ENCODE measurements at regions not wholly inside any gene's neighbourhood (a gene's known extent, or its start where the extent isn't known, plus 50 kb on each side); places are given as distances from the start of the nearest gene placed in this dataset.

- Mint-ChIP-seq H3K9me3 (no peaks in the 10 kb centered on the region), H3K36me3 (ENCODE audit: low read depth) (no peaks in the 10 kb centered on the region), H3K4me3 (no peak overlapping the region), H3K27me3 (no peaks in the 10 kb centered on the region), H3K4me1 (no peaks in the 10 kb centered on the region), H3K27ac (no peak overlapping the region)
- intact Hi-C loops (cut with micrococcal nuclease): no loop called here
- DNase-seq: no peak
These were observed 157.6 kb upstream of the KLF4 start for GRCh38 chr9:107647141-107647540.

GRCh38 chr9:107645464-107645833 lies 155.9 kb upstream of the KLF4 start:
- H3K4me1 Mint-ChIP-seq: no peaks in the 10 kb centered on the region
- H3K27ac Mint-ChIP-seq: no peak overlapping the region
- H3K27me3 Mint-ChIP-seq: peaks cover 2% of the 10 kb centered on the region
- no peak overlapping the region for H3K4me3 Mint-ChIP-seq
- H3K9me3 Mint-ChIP-seq: no peaks in the 10 kb centered on the region
- intact Hi-C loops (cut with micrococcal nuclease): no loop called here
- DNase-seq: no peak
- no peaks in the 10 kb centered on the region for H3K36me3 Mint-ChIP-seq (ENCODE audit: low read depth)

- no peak for DNase-seq
- Mint-ChIP-seq H3K4me1 (no peaks in the 10 kb centered on the region), H3K4me3 (no peak overlapping the region), H3K36me3 (ENCODE audit: low read depth) (no peaks in the 10 kb centered on the region), H3K9me3 (no peaks in the 10 kb centered on the region), H3K27ac (no peak overlapping the region), H3K27me3 (peaks cover 5% of the 10 kb centered on the region)
- intact Hi-C loops (cut with micrococcal nuclease): no loop called here
These were observed 155.3 kb upstream of the KLF4 start for GRCh38 chr9:107644733-107645463.

GRCh38 chr9:107639426-107639825 lies 149.9 kb upstream of the KLF4 start:
- no peak for DNase-seq
- Mint-ChIP-seq H3K9me3 (no peaks in the 10 kb centered on the region), H3K4me1 (no peaks in the 10 kb centered on the region), H3K27ac (no peak overlapping the region), H3K27me3 (peaks cover 34% of the 10 kb centered on the region), H3K36me3 (ENCODE audit: low read depth) (no peaks in the 10 kb centered on the region), H3K4me3 (no peak overlapping the region)
- intact Hi-C loops (cut with micrococcal nuclease): no loop called here

- intact Hi-C loops (cut with micrococcal nuclease): no loop called here
- no peaks in the 10 kb centered on the region for H3K4me1 Mint-ChIP-seq
- H3K9me3 Mint-ChIP-seq: no peaks in the 10 kb centered on the region
- H3K4me3 Mint-ChIP-seq: peak overlapping the region; percentile 60
- no peak for DNase-seq
- H3K27me3 Mint-ChIP-seq: peaks cover 34% of the 10 kb centered on the region
- H3K27ac Mint-ChIP-seq: no peak overlapping the region
- H3K36me3 Mint-ChIP-seq (ENCODE audit: low read depth): no peaks in the 10 kb centered on the region
These were observed 149.1 kb upstream of the KLF4 start for GRCh38 chr9:107638521-107639310.

- intact Hi-C loops (cut with micrococcal nuclease): no loop called here
- Mint-ChIP-seq H3K36me3 (ENCODE audit: low read depth) (no peaks in the 10 kb centered on the region), H3K27ac (no peak overlapping the region), H3K9me3 (no peaks in the 10 kb centered on the region), H3K27me3 (peaks cover 34% of the 10 kb centered on the region), H3K4me3 (peak overlapping the region; percentile 60), H3K4me1 (no peaks in the 10 kb centered on the region)
- peak; percentile 54 for DNase-seq
These were observed 148.2 kb upstream of the KLF4 start for GRCh38 chr9:107637421-107638420.

- H3K4me1 Mint-ChIP-seq: no peaks in the 10 kb centered on the region
- intact Hi-C loops (cut with micrococcal nuclease): no loop called here
- no peak for DNase-seq
- H3K27me3 Mint-ChIP-seq: peaks cover 36% of the 10 kb centered on the region
- H3K9me3 Mint-ChIP-seq: no peaks in the 10 kb centered on the region
- H3K36me3 Mint-ChIP-seq (ENCODE audit: low read depth): no peaks in the 10 kb centered on the region
- H3K27ac Mint-ChIP-seq: no peak overlapping the region
- no peak overlapping the region for H3K4me3 Mint-ChIP-seq
These were observed 147.2 kb upstream of the KLF4 start for GRCh38 chr9:107636571-107637381.

GRCh38 chr9:107635803-107636174 lies 146.2 kb upstream of the KLF4 start:
- intact Hi-C loops (cut with micrococcal nuclease): no loop called here
- Mint-ChIP-seq H3K4me1 (no peaks in the 10 kb centered on the region), H3K27ac (no peak overlapping the region), H3K27me3 (peaks cover 36% of the 10 kb centered on the region), H3K9me3 (no peaks in the 10 kb centered on the region), H3K36me3 (ENCODE audit: low read depth) (no peaks in the 10 kb centered on the region), H3K4me3 (no peak overlapping the region)
- DNase-seq: no peak

- Mint-ChIP-seq H3K36me3 (ENCODE audit: low read depth) (no peaks in the 10 kb centered on the region), H3K9me3 (no peaks in the 10 kb centered on the region), H3K27me3 (peaks cover 33% of the 10 kb centered on the region), H3K27ac (no peak overlapping the region), H3K4me1 (no peaks in the 10 kb centered on the region), H3K4me3 (no peak overlapping the region)
- intact Hi-C loops (cut with micrococcal nuclease): no loop called here
- no peak for DNase-seq
These were observed 145.7 kb upstream of the KLF4 start for GRCh38 chr9:107635101-107635802.

- intact Hi-C loops (cut with micrococcal nuclease): no loop called here
These were observed 143.8 kb upstream of the KLF4 start for GRCh38 chr9:107633406-107633805.

GRCh38 chr9:107632661-107633060 lies 143.1 kb upstream of the KLF4 start:
- H3K36me3 Mint-ChIP-seq (ENCODE audit: low read depth): no peaks in the 10 kb centered on the region
- no peaks in the 10 kb centered on the region for H3K4me1 Mint-ChIP-seq

More at GRCh38 chr9:107633406-107633805, 143.8 kb upstream of the KLF4 start:
- Mint-ChIP-seq H3K27ac (no peak overlapping the region), H3K36me3 (ENCODE audit: low read depth) (no peaks in the 10 kb centered on the region), H3K4me1 (no peaks in the 10 kb centered on the region), H3K9me3 (no peaks in the 10 kb centered on the region), H3K27me3 (peaks cover 20% of the 10 kb centered on the region), H3K4me3 (no peak overlapping the region)
- no peak for DNase-seq

GRCh38 chr9:107632216-107632615 lies 142.6 kb upstream of the KLF4 start:
- intact Hi-C loops (cut with micrococcal nuclease): no loop called here
- no peak for DNase-seq
- no peaks in the 10 kb centered on the region for H3K4me1 Mint-ChIP-seq
- H3K27ac Mint-ChIP-seq: no peak overlapping the region
- H3K27me3 Mint-ChIP-seq: peaks cover 15% of the 10 kb centered on the region
- H3K4me3 Mint-ChIP-seq: no peak overlapping the region
- no peaks in the 10 kb centered on the region for H3K36me3 Mint-ChIP-seq (ENCODE audit: low read depth)
- H3K9me3 Mint-ChIP-seq: no peaks in the 10 kb centered on the region

More at GRCh38 chr9:107632661-107633060, 143.1 kb upstream of the KLF4 start:
- intact Hi-C loops (cut with micrococcal nuclease): no loop called here
- no peak for DNase-seq
- Mint-ChIP-seq H3K9me3 (no peaks in the 10 kb centered on the region), H3K27ac (no peak overlapping the region), H3K4me3 (no peak overlapping the region), H3K27me3 (peaks cover 16% of the 10 kb centered on the region)

- Mint-ChIP-seq H3K27me3 (peaks cover 12% of the 10 kb centered on the region), H3K36me3 (ENCODE audit: low read depth) (no peaks in the 10 kb centered on the region), H3K9me3 (no peaks in the 10 kb centered on the region), H3K27ac (no peak overlapping the region), H3K4me1 (no peaks in the 10 kb centered on the region), H3K4me3 (no peak overlapping the region)
- intact Hi-C loops (cut with micrococcal nuclease): no loop called here
- no peak for DNase-seq
These were observed 142.2 kb upstream of the KLF4 start for GRCh38 chr9:107631788-107632187.

All from activated CD4-positive, alpha-beta T cell treated with anti-CD3 and anti-CD28 coated beads, Interleukin-2, amount 10 ng/mL, durations not matched to agents 24 days and 14 days (primary cell).